Thyroid gland (tissue), 4 donors: ENCODE measurements at regions not wholly inside any gene's neighbourhood (a gene's known extent, or its start where the extent isn't known, plus 50 kb on each side); places are given as distances from the start of the nearest gene placed in this dataset.
"Not testable (repeated sequence)": the region's sequence is repeated elsewhere in the genome, so short reads cannot be mapped to it uniquely, and the experiment has no call there.

Experiments used
- CTCF ChIP-seq, 6 experiments: fragments of 200-600 bp in 3 of 6; fragments of 450-650 bp in 3 of 6; sonication (generic) in 3 of 6; IDR thresholded peaks; one replicate each; pipeline ENCODE4 v1.5.1; 2016 to 2019; ENCODE audit warnings: antibody characterized with exemption in 6 of 6, mild to moderate bottlenecking in 2 of 6, inconsistent platforms in 1 of 6, moderate library complexity in 1 of 6
- POLR2A ChIP-seq, 2 donors: fragments of 450-650 bp; IDR thresholded peaks; one replicate each; pipeline ENCODE4 v1.6.1; 2017; ENCODE audit warnings: antibody characterized with exemption in 2 of 2, mild to moderate bottlenecking in 2 of 2, moderate library complexity in 1 of 2

- TF ChIP-seq CTCF, POLR2A (IDR thresholded peaks at IDR 0.05): not testable (repeated sequence)
Measured at GRCh38 chr12:89222580-89222979, 129.7 kb downstream of the DUSP6 start.
